ENCODE measurements at regions not wholly inside any gene's neighbourhood (a gene's known extent, or its start where the extent isn't known, plus 50 kb on each side); places are given as distances from the start of the nearest gene placed in this dataset.

GRCh38 chr12:18887368-18887767 lies 149.4 kb downstream of the CAPZA3 start:
- no peak overlapping the region for H3K14ac ChIP-seq (replicated peaks; ENCODE audit: low read depth, low read length)
- DNase-seq (no peak), ATAC-seq (ENCODE audit: low read depth) (no peak)
- H3K56ac ChIP-seq (ENCODE audit: extremely low read depth, insufficient read depth, low read length), result no peak overlapping the region
- no peak overlapping the region for H3K9ac ChIP-seq (ENCODE audit: low read depth, low read length)
- H3K4me2 ChIP-seq (ENCODE audit: low read depth, low read length), result no peak overlapping the region
- no peak overlapping the region for H2BK120ac ChIP-seq (ENCODE audit: low read depth, low read length)
- H3K9me3 ChIP-seq (ENCODE audit: control insufficient read depth, insufficient read depth, low read length), result no peaks in the 10 kb centered on the region
- H4K8ac ChIP-seq (ENCODE audit: low read depth in 2 of 2, low read length in 2 of 2), result no peak overlapping the region
- no peak overlapping the region for H2BK15ac ChIP-seq (ENCODE audit: low read depth, low read length)
- H2AK5ac ChIP-seq (ENCODE audit: low read depth, low read length), result no peak overlapping the region
- H2BK5ac ChIP-seq (ENCODE audit: low read depth, low read length, poor library complexity, severe bottlenecking), result no peak overlapping the region
- no peak overlapping the region for H2AFZ ChIP-seq (replicated peaks; ENCODE audit: low read length, poor library complexity)
- dilution Hi-C loops (cut with HindIII; ENCODE audit: low sequenced_read_pairs, unreplicated experiment) (no loop called here), in situ Hi-C loops (cut with MboI; ENCODE audit: low sequenced_read_pairs) (no loop called here), intact Hi-C loops (cut with micrococcal nuclease) (no loop called here)
- H2BK20ac ChIP-seq (ENCODE audit: low read depth, low read length), result no peak overlapping the region
- no TSS peak for BruUV-seq (replicated peaks)
- no peaks in the 10 kb centered on the region for H3K9me1 ChIP-seq (ENCODE audit: insufficient read depth, low read length)
- ChIA-PET POLR2A (ENCODE audit: unreplicated experiment) (no interaction called here), CTCF (interaction anchor here (0.7 kb wide), 1 partner anchor 726 kb away, joined by 12 read pairs; no protein-coding TSS in a partner anchor)
- TF ChIP-seq RAD21 (IDR thresholded peaks at IDR 0.05; ENCODE audit: low read length), result no peak
- no peak for TF ChIP-seq BHLHE40 (IDR thresholded peaks at IDR 0.05; ENCODE audit: low read depth, low read length)
- no peak for TF ChIP-seq CEBPB (IDR thresholded peaks at IDR 0.05; ENCODE audit: low read depth, low read length)
- TF ChIP-seq SMC3 (IDR thresholded peaks at IDR 0.05; ENCODE audit: low read depth, low read length), result no peak
- no peak for TF ChIP-seq POLR2A (IDR thresholded peaks at IDR 0.05; ENCODE audit: low read depth, low read length)
- no peak for TF ChIP-seq FOS (IDR thresholded peaks at IDR 0.05; ENCODE audit: low read depth, low read length)
- no peak for TF ChIP-seq CHD1 (IDR thresholded peaks at IDR 0.05; ENCODE audit: low read depth, low read length)
- no peak for TF ChIP-seq MAFK (IDR thresholded peaks at IDR 0.05; ENCODE audit: low read depth, low read length)
- TF ChIP-seq MAZ (IDR thresholded peaks at IDR 0.05; ENCODE audit: borderline replicate concordance, low read depth, low read length), result no peak
- no peak for TF ChIP-seq MXI1 (IDR thresholded peaks at IDR 0.05; ENCODE audit: borderline replicate concordance, low read depth, low read length)
- TF ChIP-seq NFE2L2 (IDR thresholded peaks at IDR 0.05; ENCODE audit: low read depth, low read length), result no peak
- H3K27me3 ChIP-seq (ENCODE audit: control insufficient read depth, insufficient read depth, low read length), result no peaks in the 10 kb centered on the region; the same call in 1 of the 2 replicates
- H3K79me1 ChIP-seq (ENCODE audit: low read depth in 1 of 2, low read length in 2 of 2), result no peaks in the 10 kb centered on the region
- H4K20me1 ChIP-seq (ENCODE audit: insufficient read depth, low read length), result no peaks in the 10 kb centered on the region
- no peak overlapping the region for H4K91ac ChIP-seq (ENCODE audit: insufficient read depth, low read depth, low read length)
- no peaks in the 10 kb centered on the region for H3K36me3 ChIP-seq (ENCODE audit: control insufficient read depth, insufficient read depth, low read length)
- no peaks in the 10 kb centered on the region for H3K4me1 ChIP-seq (ENCODE audit: control insufficient read depth, insufficient read depth, low read length)
- no peak overlapping the region for H3K23ac ChIP-seq (ENCODE audit: low read depth, low read length)
- no peak overlapping the region for H2AK9ac ChIP-seq (replicated peaks; ENCODE audit: low read depth, low read length, poor library complexity)
- no peak overlapping the region for H4K5ac ChIP-seq (ENCODE audit: low read depth, low read length)
- H3K4me3 ChIP-seq (ENCODE audit: insufficient read depth, low read depth, low read length), result no peak overlapping the region
- H3K27ac ChIP-seq (ENCODE audit: insufficient read depth, low read length), result no peak overlapping the region
- no CpG with 5 or more reads among the region's 4 CpGs for WGBS, 2 experiments (ENCODE audit: extremely low coverage in 2 of 2, insufficient read length in 1 of 2)
- H3K18ac ChIP-seq (ENCODE audit: low read depth, low read length), result no peak overlapping the region
- H3K4ac ChIP-seq (ENCODE audit: low read depth, low read length), result no peak overlapping the region

Measured in IMR-90 (cell line).